HepG2 (cell line): ENCODE measurements at regions not wholly inside any gene's neighbourhood (a gene's known extent, or its start where the extent isn't known, plus 50 kb on each side); places are given as distances from the start of the nearest gene placed in this dataset.

ENCODE experiments used
- ATF4 ChIP-seq, 2 experiments: fragments of 450-650 bp in 1 of 2; sonication (generic) in 1 of 2; formaldehyde crosslinking; IDR thresholded peaks; 2 replicates each; pipeline versions ENCODE4 v1.5.0 to v1.8.0; 2020 to 2022; ENCODE audit warnings: mild to moderate bottlenecking in 1 of 2, missing genetic modification reagents in 1 of 2
- CTCF ChIP-seq: sonication (generic); formaldehyde crosslinking; IDR thresholded peaks from 2 replicates; pipeline ENCODE4 v1.5.0; 2020; ENCODE audit warnings: mild to moderate bottlenecking, missing genetic modification reagents, moderate library complexity
- DMAP1 ChIP-seq: IDR thresholded peaks from 2 replicates; pipeline ENCODE4 v1.6.1; 2016
- NFYB ChIP-seq: sonication (generic); formaldehyde crosslinking; IDR thresholded peaks from 2 replicates; pipeline ENCODE4 v1.4.0; 2020; ENCODE audit warnings: missing genetic modification reagents
- NONO ChIP-seq, 2 experiments: fragments of 450-650 bp in 1 of 2; sonication (generic) in 1 of 2; formaldehyde crosslinking in 1 of 2; IDR thresholded peaks in 1 of 2; conservative IDR thresholded peaks in 1 of 2; 2 replicates each; pipeline versions ENCODE4 v1.6.1 to v1.8.0; 2017 to 2022; ENCODE audit warnings: mild to moderate bottlenecking in 1 of 2, missing genetic modification reagents in 1 of 2, moderate library complexity in 1 of 2
- PATZ1 ChIP-seq: sonication (generic); formaldehyde crosslinking; IDR thresholded peaks from 2 replicates; pipeline ENCODE4 v1.4.0; 2020; ENCODE audit warnings: missing genetic modification reagents
- POLR2AphosphoS2 ChIP-seq: IDR thresholded peaks from 2 replicates; pipeline ENCODE4 v1.6.1; 2011; ENCODE audit warnings: low read depth, low read length, improper control_type of control experiment
- RFX5 ChIP-seq: IDR thresholded peaks from 2 replicates; pipeline ENCODE4 v1.6.1; 2011; ENCODE audit warnings: low read depth, low read length, improper control_type of control experiment
- TBL1XR1 ChIP-seq: fragments of 150-350 bp; IDR thresholded peaks from 2 replicates; pipeline ENCODE4 v1.6.1; 2014; ENCODE audit warnings: borderline replicate concordance, low read length; ENCODE audit not compliant: partially characterized antibody
- TOE1 ChIP-seq: sonication (generic); formaldehyde crosslinking; IDR thresholded peaks from 2 replicates; pipeline ENCODE4 v1.4.0; 2020; ENCODE audit warnings: mild to moderate bottlenecking, missing genetic modification reagents
- ZBTB20 ChIP-seq: sonication (generic); formaldehyde crosslinking; IDR thresholded peaks from 2 replicates; pipeline ENCODE4 v1.8.1; 2023; ENCODE audit warnings: missing genetic modification reagents, low read depth, mild to moderate bottlenecking, borderline replicate concordance
- ZFP36 ChIP-seq: fragments of 150-350 bp; IDR thresholded peaks from 2 replicates; pipeline ENCODE4 v1.6.1; 2018; ENCODE audit warnings: borderline replicate concordance, low read length, low read depth; ENCODE audit not compliant: partially characterized antibody

- TF ChIP-seq ZBTB20 (CRISPR knock-in tag) = no peak
- TF ChIP-seq CTCF = no peak
- no peak for TF ChIP-seq ZFP36
- no peak for TF ChIP-seq RFX5
- TF ChIP-seq ATF4 (CRISPR knock-in tag; IDR thresholded peaks at IDR 0.05) = no peak
- TF ChIP-seq DMAP1 (CRISPR knock-in tag) = no peak
- TF ChIP-seq NONO (IDR thresholded peaks at IDR 0.05) = no peak
- TF ChIP-seq NONO (CRISPR knock-in tag; conservative IDR thresholded peaks at IDR 0.05) = no peak
- TF ChIP-seq POLR2AphosphoS2 = no peak
- no peak for TF ChIP-seq TBL1XR1
- no peak for TF ChIP-seq PATZ1 (CRISPR knock-in tag)
- TF ChIP-seq TOE1 (CRISPR knock-in tag) = no peak
- no peak for TF ChIP-seq NFYB (CRISPR knock-in tag)
Observed at GRCh38 chr10:125455431-125455830, 227.5 kb downstream of the TEX36 start.
